ENCODE measurements at regions not wholly inside any gene's neighbourhood (a gene's known extent, or its start where the extent isn't known, plus 50 kb on each side); places are given as distances from the start of the nearest gene placed in this dataset.

GRCh38 chr12:114221136-114221833 lies 184.7 kb downstream of the TBX5 start:
- no peak for TF ChIP-seq CTCF (IDR thresholded peaks at IDR 0.05)
- no peak for TF ChIP-seq POLR2A (IDR thresholded peaks at IDR 0.05)
- no peak for TF ChIP-seq EP300 (IDR thresholded peaks at IDR 0.05)
- no peak for TF ChIP-seq POLR2AphosphoS5 (IDR thresholded peaks at IDR 0.05)

All from gastroesophageal sphincter (tissue), 3 donors.